Brain microvascular endothelial cell (primary cell): ENCODE measurements at regions not wholly inside any gene's neighbourhood (a gene's known extent, or its start where the extent isn't known, plus 50 kb on each side); places are given as distances from the start of the nearest gene placed in this dataset.

ENCODE experiments used
- DNase-seq: peaks from one replicate; pipeline ENCODE4 v3.0.0-alpha.2; 2020
- H3K27ac ChIP-seq: fragments of 250-450 bp; sonication (Bioruptor Pico); 2 replicates; pipeline ENCODE4 v1.5.1; 2020; ENCODE audit warnings: mild to moderate bottlenecking, moderate library complexity
- H3K27me3 ChIP-seq: fragments of 250-450 bp; sonication (Bioruptor Pico); replicated peaks from 2 replicates; pipeline ENCODE4 v1.5.1; 2020; ENCODE audit warnings: mild to moderate bottlenecking
- H3K36me3 ChIP-seq: fragments of 250-450 bp; sonication (Bioruptor Pico); replicated peaks from 2 replicates; pipeline ENCODE4 v1.5.1; 2020; ENCODE audit warnings: mild to moderate bottlenecking
- H3K4me3 ChIP-seq: 2 replicates; pipeline ENCODE4 v1.5.1; 2011; ENCODE audit warnings: low read depth, mild to moderate bottlenecking, control low read depth, low read length, moderate library complexity
- in situ Hi-C: cut with HindIII; loops from 2 replicates; pipeline ENCODE4 v1.10.0; 2017; ENCODE audit warnings: low sequenced_read_pairs, low pct_ligation_motif_present
- TF ChIP-seq, protein P1 (sequence below): IDR thresholded peaks from 2 replicates; pipeline ENCODE4 v1.5.1; 2011; ENCODE audit warnings: low read depth, mild to moderate bottlenecking, moderate library complexity, low read length, control low read depth, inconsistent platforms; ENCODE audit errors: missing control alignments

DNA sequence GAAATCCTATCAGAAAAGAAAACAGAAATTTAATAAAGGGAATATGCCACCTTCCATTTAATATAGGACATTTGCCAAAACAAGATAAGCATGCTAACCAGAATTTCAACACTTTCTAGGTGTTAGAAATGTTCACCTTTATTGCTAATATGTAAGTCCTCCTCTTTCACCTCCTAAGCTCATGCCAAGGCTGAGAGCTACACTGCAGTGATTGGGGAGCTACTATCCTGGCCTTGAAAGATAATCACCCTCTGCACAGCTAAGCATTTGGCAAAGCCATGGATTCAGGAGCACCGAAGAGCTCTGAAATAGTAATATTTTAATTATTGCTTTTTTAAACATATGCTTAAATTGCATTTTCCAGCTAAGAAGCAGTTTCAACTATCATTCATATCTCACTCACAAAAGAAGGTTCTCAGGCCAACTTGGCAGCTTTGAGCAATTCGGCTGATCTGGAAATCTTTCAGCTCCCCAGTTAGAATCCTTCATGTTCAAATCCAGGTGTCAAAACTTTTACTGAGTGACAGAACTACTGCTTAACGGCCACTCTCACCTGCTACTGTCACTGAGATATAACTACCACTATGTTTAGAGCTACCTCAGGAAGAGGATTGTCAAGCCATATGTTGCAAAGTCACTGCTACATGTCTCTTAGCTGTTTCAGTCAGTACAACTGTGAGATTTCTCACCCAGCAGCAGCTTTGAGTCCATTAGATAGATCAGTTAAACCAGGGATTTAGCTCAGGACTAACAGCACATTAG is 302.0 kb downstream of the NFIB start:
- TF ChIP-seq, protein P1, sequence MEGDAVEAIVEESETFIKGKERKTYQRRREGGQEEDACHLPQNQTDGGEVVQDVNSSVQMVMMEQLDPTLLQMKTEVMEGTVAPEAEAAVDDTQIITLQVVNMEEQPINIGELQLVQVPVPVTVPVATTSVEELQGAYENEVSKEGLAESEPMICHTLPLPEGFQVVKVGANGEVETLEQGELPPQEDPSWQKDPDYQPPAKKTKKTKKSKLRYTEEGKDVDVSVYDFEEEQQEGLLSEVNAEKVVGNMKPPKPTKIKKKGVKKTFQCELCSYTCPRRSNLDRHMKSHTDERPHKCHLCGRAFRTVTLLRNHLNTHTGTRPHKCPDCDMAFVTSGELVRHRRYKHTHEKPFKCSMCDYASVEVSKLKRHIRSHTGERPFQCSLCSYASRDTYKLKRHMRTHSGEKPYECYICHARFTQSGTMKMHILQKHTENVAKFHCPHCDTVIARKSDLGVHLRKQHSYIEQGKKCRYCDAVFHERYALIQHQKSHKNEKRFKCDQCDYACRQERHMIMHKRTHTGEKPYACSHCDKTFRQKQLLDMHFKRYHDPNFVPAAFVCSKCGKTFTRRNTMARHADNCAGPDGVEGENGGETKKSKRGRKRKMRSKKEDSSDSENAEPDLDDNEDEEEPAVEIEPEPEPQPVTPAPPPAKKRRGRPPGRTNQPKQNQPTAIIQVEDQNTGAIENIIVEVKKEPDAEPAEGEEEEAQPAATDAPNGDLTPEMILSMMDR = no peak
- DNase-seq = no peak
- Histone ChIP-seq H3K4me3 (no peak overlapping the region), H3K27ac (no peak overlapping the region), H3K27me3 (no peaks in the 10 kb centered on the region), H3K36me3 (no peaks in the 10 kb centered on the region)
- in situ Hi-C loops = no loop called here

GRCh38 chr9:14007190-14007769 is 306.7 kb downstream of the NFIB start:
- H3K4me3 ChIP-seq = no peak overlapping the region
- in situ Hi-C loops = no loop called here
- no peaks in the 10 kb centered on the region for H3K27me3 ChIP-seq
- H3K27ac ChIP-seq = no peak overlapping the region
- H3K36me3 ChIP-seq = no peaks in the 10 kb centered on the region
- no peak for DNase-seq
- TF ChIP-seq, protein P1 = no peak

DNA sequence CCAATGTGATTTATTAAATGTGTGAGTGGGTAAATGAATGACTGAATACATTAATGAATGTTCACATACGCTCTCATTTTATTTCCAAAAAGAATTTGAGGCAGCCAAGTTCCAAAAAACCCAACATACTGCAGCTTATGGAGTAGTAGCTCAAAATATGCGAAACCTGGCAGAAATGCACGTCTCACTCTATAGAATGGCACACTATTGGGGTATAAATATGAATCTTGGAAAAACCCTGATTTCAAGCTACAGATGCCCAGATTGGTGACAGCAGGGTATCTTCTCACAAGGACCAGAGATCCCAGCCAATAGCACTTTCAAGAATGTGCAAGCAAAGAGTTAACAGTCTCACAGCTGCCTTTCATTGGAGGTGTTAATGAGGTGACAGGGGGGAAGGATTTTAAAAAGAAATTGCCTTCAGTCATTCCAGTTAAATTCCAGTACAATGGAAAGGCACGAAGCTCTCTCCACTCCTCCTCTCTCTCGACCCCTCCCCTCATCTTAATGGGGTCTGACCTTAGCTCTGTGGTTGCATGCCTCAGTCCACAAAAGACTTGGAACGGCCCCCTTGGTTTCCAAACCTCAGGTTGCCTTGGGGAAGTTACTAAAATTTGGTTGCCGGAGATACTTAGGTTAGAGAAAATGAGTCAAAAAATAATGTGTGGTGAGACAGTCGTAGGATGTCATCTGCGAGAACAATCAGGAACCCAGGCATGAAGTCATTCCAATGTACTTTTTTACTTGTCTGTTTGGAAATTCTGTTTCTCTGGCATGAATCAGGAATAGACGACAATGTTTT is 307.4 kb downstream of the NFIB start:
- Histone ChIP-seq H3K36me3 (no peaks in the 10 kb centered on the region), H3K27ac (no peak overlapping the region), H3K4me3 (no peak overlapping the region), H3K27me3 (no peaks in the 10 kb centered on the region)
- DNase-seq = no peak
- in situ Hi-C loops = no loop called here
- TF ChIP-seq, protein P1 = no peak

DNA sequence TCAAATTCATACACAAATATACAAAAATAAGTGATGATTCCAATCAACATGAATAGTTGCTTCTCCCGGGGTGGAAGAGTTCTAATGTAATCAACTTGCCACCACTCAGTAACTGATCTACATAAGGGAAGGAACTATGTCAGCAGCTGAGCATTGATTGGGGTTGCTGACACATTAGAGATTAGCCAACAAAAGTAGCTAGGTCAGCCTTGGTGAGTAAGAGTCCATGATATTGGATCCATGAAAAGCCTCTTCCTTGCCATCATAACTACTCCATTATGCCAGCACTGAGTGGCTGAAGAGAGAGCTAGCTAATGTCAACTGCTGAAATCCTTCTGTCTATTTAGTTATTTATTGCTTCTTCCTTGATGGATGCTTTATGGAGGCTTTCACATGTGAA is 309.8 kb downstream of the NFIB start:
- Histone ChIP-seq H3K4me3 (no peak overlapping the region), H3K36me3 (no peaks in the 10 kb centered on the region), H3K27me3 (no peaks in the 10 kb centered on the region), H3K27ac (no peak overlapping the region)
- DNase-seq = no peak
- TF ChIP-seq, protein P1 = no peak
- in situ Hi-C loops = no loop called here

DNA sequence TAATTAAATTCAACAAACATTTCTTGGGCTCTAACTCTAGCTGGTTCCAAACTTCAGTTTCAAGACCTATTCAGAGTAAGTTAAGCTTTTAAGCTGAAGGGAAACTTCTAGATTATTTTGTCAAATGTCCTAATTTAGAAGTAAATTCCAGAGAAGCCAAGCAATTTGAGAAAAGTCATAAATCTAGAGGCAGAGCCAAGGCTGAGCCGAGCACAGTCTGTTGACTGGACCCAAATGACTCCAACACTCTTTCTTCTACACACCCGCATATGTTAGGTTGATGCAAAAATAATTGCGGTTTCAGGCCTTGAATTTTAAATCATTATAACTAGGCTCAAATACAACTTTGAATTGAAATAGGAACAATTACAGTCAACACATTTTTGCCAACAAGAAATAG is 319.7 kb downstream of the NFIB start:
- in situ Hi-C loops = no loop called here
- TF ChIP-seq, protein P1 = no peak
- DNase-seq = no peak
- no peak overlapping the region for H3K4me3 ChIP-seq
- H3K36me3 ChIP-seq = no peaks in the 10 kb centered on the region
- no peaks in the 10 kb centered on the region for H3K27me3 ChIP-seq
- no peak overlapping the region for H3K27ac ChIP-seq
